Natural killer cell (primary cell): ENCODE measurements at regions not wholly inside any gene's neighbourhood (a gene's known extent, or its start where the extent isn't known, plus 50 kb on each side); places are given as distances from the start of the nearest gene placed in this dataset.

Source experiments
- ATAC-seq, 3 donors: fragments of 150-1000 bp in 2 of 3; fragments of 200-7000 bp in 1 of 3; cut with Tn5 transposase; 1 replicate in 1 of 3; 2 replicates in 2 of 3; pipeline ENCODE4 v1.10.0; 2021; ENCODE audit warnings: mild to moderate bottlenecking in 2 of 3, moderate library complexity in 2 of 3
- DNase-seq, 2 donors: peaks; one replicate each; pipeline versions ENCODE4 v3.0.0 to v3.0.0-alpha.2; 2013 to 2021; ENCODE audit warnings: mixed read lengths in 1 of 2
- H3K27ac ChIP-seq: one replicate; pipeline ENCODE4 v1.5.1; 2013; ENCODE audit warnings: mild to moderate bottlenecking, low read length
- H3K27me3 ChIP-seq: one replicate; pipeline ENCODE4 v1.6.1; 2013; ENCODE audit warnings: low read length; ENCODE audit not compliant: control insufficient read depth, insufficient read depth
- H3K36me3 ChIP-seq: one replicate; pipeline ENCODE4 v1.6.1; 2013; ENCODE audit warnings: low read length; ENCODE audit not compliant: control insufficient read depth, insufficient read depth
- H3K4me1 ChIP-seq: one replicate; pipeline ENCODE4 v1.6.1; 2013; ENCODE audit warnings: low read length; ENCODE audit not compliant: control insufficient read depth, insufficient read depth
- H3K4me3 ChIP-seq: one replicate; pipeline ENCODE4 v1.5.1; 2013; ENCODE audit warnings: low read length
- H3K9me3 ChIP-seq: one replicate; pipeline ENCODE4 v1.6.1; 2013; ENCODE audit warnings: low read length; ENCODE audit not compliant: control insufficient read depth, insufficient read depth
- H3K27ac Mint-ChIP-seq, 2 donors: one replicate each; pipeline ENCODE4 v1.8.0; 2022; ENCODE audit warnings: mild to moderate bottlenecking in 2 of 2, mixed read lengths in 2 of 2, moderate library complexity in 1 of 2
- H3K27me3 Mint-ChIP-seq, 2 donors: one replicate each; pipeline ENCODE4 v1.8.0; 2022; ENCODE audit warnings: low read depth in 2 of 2, mixed read lengths in 2 of 2
- H3K36me3 Mint-ChIP-seq: one replicate; pipeline ENCODE4 v1.8.0; 2022; ENCODE audit warnings: mixed read lengths
- H3K4me1 Mint-ChIP-seq, 2 donors: one replicate each; pipeline ENCODE4 v1.8.0; 2022; ENCODE audit warnings: mixed read lengths in 2 of 2
- H3K4me3 Mint-ChIP-seq: one replicate; pipeline ENCODE4 v1.8.0; 2022; ENCODE audit warnings: mild to moderate bottlenecking, moderate library complexity, mixed read lengths
- H3K9me3 Mint-ChIP-seq, 2 donors: one replicate each; pipeline ENCODE4 v1.8.0; 2022; ENCODE audit warnings: mixed read lengths in 2 of 2
- WGBS: methylation state at CpG from one replicate; pipeline ENCODE4 v1.1.7; 2013; ENCODE audit warnings: missing lambda C conversion rate; ENCODE audit not compliant: insufficient coverage; 5-methylcytosine and 5-hydroxymethylcytosine counted together
- intact Hi-C: fragments of 100-400 bp; cut with micrococcal nuclease; formaldehyde crosslinking; loops from one replicate; pipeline ENCODE4 v1.14.2; 2022
- TF ChIP-seq, protein P1 (sequence below): fragments of 200-600 bp; IDR thresholded peaks from one replicate; pipeline ENCODE4 v1.8.0; 2022; ENCODE audit warnings: antibody characterized with exemption

DNA sequence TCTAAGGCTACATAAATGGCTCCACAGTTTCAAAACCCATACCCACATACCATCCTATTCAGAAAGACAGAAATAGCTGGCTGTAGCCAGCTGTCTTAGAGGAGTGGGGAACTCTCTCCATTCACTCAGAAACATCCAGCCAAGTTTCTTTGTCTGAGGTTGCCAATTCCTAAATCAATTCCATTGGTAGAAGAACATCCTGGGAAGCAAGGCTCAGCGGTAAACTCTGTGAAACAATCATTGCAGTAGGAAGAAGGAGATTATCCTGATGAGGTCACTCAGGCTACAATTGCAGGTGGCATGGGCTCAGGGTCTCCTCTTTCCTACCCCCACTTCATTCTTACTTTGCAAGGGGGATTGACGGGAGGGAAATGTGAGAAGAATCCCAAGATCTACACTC lies 154.0 kb downstream of the ETV1 start:
- WGBS: 94% methylated on average over 2 of the region's 2 CpGs
- no peaks in the 10 kb centered on the region for H3K4me1 ChIP-seq
- peaks cover 6 to 20% of the 10 kb centered on the region in 2 donors for H3K27me3 Mint-ChIP-seq
- no peak overlapping the region for H3K4me3 ChIP-seq
- ATAC-seq (no peak), DNase-seq (no peak)
- intact Hi-C loops: no loop called here
- H3K27ac Mint-ChIP-seq: no peak overlapping the region
- no peaks in the 10 kb centered on the region for H3K27me3 ChIP-seq
- peaks cover 4 to 5% of the 10 kb centered on the region in 2 donors for H3K4me1 Mint-ChIP-seq
- no peaks in the 10 kb centered on the region for H3K36me3 Mint-ChIP-seq
- TF ChIP-seq, protein P1, sequence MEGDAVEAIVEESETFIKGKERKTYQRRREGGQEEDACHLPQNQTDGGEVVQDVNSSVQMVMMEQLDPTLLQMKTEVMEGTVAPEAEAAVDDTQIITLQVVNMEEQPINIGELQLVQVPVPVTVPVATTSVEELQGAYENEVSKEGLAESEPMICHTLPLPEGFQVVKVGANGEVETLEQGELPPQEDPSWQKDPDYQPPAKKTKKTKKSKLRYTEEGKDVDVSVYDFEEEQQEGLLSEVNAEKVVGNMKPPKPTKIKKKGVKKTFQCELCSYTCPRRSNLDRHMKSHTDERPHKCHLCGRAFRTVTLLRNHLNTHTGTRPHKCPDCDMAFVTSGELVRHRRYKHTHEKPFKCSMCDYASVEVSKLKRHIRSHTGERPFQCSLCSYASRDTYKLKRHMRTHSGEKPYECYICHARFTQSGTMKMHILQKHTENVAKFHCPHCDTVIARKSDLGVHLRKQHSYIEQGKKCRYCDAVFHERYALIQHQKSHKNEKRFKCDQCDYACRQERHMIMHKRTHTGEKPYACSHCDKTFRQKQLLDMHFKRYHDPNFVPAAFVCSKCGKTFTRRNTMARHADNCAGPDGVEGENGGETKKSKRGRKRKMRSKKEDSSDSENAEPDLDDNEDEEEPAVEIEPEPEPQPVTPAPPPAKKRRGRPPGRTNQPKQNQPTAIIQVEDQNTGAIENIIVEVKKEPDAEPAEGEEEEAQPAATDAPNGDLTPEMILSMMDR: no peak
- no peaks in the 10 kb centered on the region for H3K9me3 ChIP-seq
- no peaks in the 10 kb centered on the region for H3K9me3 Mint-ChIP-seq
- H3K4me3 Mint-ChIP-seq: no peak overlapping the region
- no peak overlapping the region for H3K27ac ChIP-seq
- no peaks in the 10 kb centered on the region for H3K36me3 ChIP-seq

DNA sequence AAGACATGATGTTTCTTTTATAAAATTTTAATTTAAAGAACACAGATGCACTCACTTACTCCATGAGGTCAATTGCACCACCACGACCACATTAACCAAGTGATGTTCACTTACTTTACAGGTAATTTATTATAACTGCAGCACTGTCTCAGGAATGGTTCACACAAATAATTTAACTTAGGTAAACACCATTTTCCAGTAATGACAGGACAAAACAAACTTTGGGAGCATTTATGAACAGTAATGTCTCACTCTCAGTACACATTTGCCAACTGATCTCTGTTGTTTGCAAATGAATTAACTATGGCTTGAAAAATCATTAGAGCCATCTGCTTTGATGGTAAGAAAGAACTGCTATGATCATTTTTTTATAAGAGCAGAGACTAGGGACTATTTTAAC lies 150.4 kb downstream of the ETV1 start:
- no peak for ATAC-seq
- Histone ChIP-seq H3K27ac (no peak overlapping the region), H3K36me3 (no peaks in the 10 kb centered on the region), H3K4me1 (no peaks in the 10 kb centered on the region), H3K4me3 (no peak overlapping the region), H3K9me3 (no peaks in the 10 kb centered on the region), H3K27me3 (peaks cover 2% of the 10 kb centered on the region)
- intact Hi-C loops: no loop called here
- Mint-ChIP-seq H3K4me1 (no peaks in the 10 kb centered on the region), H3K36me3 (no peaks in the 10 kb centered on the region), H3K27ac (no peak overlapping the region), H3K4me3 (no peak overlapping the region), H3K27me3 (peaks cover 20 to 40% of the 10 kb centered on the region in 2 donors), H3K9me3 (no peaks in the 10 kb centered on the region)
- TF ChIP-seq, protein P1: no peak
- no peak for DNase-seq
- 85% methylated on average over 1 of the region's 1 CpG for WGBS
